ENCODE measurements at regions not wholly inside any gene's neighbourhood (a gene's known extent, or its start where the extent isn't known, plus 50 kb on each side); places are given as distances from the start of the nearest gene placed in this dataset.
"Not testable (repeated sequence)": the region's sequence is repeated elsewhere in the genome, so short reads cannot be mapped to it uniquely, and the experiment has no call there.

DNA sequence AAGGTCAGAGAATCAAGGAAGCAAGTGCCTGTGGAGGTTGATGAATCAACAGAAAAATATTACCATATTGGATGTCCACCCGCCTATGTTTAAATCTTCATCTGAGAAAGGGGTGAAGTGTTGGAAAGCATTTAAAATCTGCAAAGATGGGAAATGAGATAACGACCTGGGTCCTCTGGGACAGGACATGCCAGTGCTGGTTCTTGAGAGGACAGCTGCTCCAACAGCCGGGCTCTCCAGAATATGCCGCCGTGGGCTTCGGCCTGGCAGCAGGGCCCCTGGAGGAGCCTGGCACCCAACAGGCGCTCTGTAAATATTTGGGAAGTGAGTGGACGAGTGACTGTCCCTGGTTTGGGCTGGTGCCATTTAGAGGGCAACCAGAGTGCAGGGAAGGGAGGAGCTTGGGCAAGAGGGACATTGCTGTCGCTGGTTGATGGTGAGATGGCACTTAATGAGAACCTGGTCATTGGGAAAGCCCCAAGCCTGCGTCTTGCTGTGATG, 129.9 kb downstream of the KCNA5 start:
- Histone ChIP-seq H3K27ac (peak overlapping the region in 1 of 2 donors; percentile 52), H3K4me3 (no peak overlapping the region)
- TF ChIP-seq, protein P1, sequence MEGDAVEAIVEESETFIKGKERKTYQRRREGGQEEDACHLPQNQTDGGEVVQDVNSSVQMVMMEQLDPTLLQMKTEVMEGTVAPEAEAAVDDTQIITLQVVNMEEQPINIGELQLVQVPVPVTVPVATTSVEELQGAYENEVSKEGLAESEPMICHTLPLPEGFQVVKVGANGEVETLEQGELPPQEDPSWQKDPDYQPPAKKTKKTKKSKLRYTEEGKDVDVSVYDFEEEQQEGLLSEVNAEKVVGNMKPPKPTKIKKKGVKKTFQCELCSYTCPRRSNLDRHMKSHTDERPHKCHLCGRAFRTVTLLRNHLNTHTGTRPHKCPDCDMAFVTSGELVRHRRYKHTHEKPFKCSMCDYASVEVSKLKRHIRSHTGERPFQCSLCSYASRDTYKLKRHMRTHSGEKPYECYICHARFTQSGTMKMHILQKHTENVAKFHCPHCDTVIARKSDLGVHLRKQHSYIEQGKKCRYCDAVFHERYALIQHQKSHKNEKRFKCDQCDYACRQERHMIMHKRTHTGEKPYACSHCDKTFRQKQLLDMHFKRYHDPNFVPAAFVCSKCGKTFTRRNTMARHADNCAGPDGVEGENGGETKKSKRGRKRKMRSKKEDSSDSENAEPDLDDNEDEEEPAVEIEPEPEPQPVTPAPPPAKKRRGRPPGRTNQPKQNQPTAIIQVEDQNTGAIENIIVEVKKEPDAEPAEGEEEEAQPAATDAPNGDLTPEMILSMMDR (IDR thresholded peaks at IDR 0.05), result no peak
- no peak for DNase-seq (ENCODE audit: low spot score)

DNA sequence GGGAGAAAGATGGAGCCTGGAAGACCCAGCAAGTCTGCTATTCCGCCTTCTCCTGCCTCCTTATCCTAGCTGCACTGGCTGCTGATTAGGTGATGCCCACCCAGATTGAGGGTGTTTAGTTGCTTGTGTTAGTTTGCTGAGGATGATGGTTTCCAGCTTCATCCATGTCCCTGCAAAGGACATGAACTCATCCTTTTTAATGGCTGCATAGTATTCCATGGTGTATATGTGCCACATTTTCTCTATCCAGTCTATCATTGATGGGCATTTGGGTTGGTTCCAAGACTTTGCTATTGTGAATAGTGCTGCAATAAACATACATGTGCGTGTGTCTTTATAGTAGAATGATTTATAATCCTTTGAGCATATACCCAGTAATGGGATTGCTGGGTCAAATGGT, 131.7 kb downstream of the KCNA5 start:
- H3K4me3 ChIP-seq; DNase-seq (ENCODE audit: low spot score); H3K27ac ChIP-seq: not testable (repeated sequence)

DNA sequence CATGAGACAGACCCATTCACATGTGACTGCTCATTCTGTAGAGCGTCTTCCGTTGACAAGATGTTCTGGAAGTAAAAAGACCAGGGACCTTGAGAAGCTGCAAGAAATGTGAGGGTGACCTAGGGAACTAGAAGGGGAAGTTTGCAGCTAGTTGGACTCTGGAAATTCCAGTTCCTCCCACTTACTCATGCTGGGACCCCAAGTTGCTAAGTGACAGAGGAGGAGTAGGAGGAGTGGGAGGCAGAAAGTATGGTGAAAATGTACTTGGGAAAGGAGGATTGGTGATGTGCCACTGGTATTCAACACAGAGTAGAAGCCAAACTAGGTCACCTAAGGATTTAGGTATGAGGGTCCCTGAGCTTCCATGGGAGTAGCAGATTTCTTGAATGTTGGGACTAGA, 132.4 kb downstream of the KCNA5 start:
- Histone ChIP-seq H3K27ac (no peak overlapping the region), H3K4me3 (no peak overlapping the region)
- TF ChIP-seq, protein P1 (IDR thresholded peaks at IDR 0.05), result no peak
- DNase-seq (ENCODE audit: low spot score), result no peak

DNA sequence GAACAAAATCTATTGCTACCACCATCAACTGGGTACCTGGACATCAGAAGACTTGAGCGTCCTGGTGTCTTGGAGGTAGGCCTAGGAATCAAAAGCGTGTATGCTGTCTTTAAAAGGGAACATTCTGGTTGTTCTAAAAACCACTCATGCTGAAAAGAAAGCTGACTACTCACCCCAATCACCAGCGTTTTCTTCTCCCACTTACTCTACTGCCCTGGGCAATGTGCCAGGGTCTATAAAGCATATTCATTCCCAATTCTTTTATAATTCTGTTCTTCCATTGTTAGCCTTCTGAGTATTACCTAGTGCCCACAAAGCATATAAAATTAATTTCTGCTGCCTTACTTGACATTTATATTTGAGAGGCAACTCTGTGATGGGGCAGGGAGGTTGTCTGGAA, 133.4 kb downstream of the KCNA5 start:
- no peak for DNase-seq (ENCODE audit: low spot score)
- TF ChIP-seq, protein P1 (IDR thresholded peaks at IDR 0.05), result no peak
- no peak overlapping the region for H3K4me3 ChIP-seq

DNA sequence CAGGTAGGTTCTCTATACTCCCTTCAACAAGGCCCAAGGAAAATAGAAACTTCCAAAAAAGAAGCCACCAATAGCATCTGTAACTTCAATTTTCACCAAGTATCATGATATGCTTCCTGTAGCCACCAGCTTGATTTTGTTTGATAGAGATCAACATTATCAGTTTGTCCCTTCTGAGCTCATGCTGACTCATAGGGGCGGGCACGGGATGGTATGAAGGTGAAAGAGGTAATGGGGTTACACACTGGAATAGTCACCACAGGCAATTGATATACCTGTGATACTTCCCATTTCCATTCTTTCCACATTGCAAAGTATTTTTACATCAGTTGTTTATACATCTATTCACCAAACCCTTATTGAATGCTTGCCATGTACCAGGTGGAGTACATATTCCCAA, 134.1 kb downstream of the KCNA5 start:
- TF ChIP-seq, protein P1 (IDR thresholded peaks at IDR 0.05), result no peak
- H3K27ac ChIP-seq, result no peak overlapping the region
- no peak for DNase-seq (ENCODE audit: low spot score)
- no peak overlapping the region for H3K4me3 ChIP-seq

More for the DNA sequence above, 133.4 kb downstream of the KCNA5 start:
- no peak overlapping the region for H3K27ac ChIP-seq

DNA sequence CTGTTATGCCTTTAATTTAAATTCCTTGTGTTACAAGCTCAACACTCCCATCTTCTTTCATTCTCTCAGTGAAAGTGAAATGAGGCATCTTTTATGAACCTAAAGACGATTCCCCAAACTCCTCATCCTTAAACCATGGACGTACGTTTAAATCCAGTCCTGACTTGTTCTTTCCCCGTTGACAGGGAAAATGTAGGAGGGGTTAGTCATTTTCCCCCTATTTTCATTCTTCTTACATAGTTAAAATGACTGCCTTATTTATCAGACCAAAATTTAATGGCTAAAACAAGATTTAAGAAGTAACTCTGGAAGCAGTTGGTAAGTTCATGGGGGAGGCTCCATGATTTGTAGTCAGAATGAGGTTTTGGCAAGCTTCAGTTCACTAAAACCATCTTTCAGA, 134.9 kb downstream of the KCNA5 start:
- Histone ChIP-seq H3K4me3 (no peak overlapping the region), H3K27ac (no peak overlapping the region)
- DNase-seq (ENCODE audit: low spot score), result no peak
- TF ChIP-seq, protein P1 (IDR thresholded peaks at IDR 0.05), result no peak

DNA sequence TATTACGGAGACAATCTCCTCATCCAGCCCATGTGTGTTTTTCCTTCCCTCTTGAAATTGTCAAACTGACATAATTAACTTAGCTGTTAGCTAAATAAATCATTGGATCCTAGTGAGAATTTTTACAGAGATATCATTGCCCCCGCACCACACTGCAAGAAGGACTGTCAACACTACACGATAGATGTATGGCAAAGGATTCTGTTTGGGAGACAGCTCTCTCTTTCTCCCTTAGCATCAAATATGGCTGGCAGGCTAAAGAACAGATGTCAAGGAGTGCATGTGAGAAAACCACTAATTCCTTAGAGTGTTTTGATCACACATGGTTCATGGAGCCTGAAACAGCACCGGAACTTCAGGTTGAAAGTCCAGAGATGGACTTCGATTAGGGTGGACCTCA, 136.8 kb downstream of the KCNA5 start:
- TF ChIP-seq, protein P1 (IDR thresholded peaks at IDR 0.05), result no peak
- no peak overlapping the region for H3K4me3 ChIP-seq
- no peak overlapping the region for H3K27ac ChIP-seq
- DNase-seq (ENCODE audit: low spot score), result no peak

DNA sequence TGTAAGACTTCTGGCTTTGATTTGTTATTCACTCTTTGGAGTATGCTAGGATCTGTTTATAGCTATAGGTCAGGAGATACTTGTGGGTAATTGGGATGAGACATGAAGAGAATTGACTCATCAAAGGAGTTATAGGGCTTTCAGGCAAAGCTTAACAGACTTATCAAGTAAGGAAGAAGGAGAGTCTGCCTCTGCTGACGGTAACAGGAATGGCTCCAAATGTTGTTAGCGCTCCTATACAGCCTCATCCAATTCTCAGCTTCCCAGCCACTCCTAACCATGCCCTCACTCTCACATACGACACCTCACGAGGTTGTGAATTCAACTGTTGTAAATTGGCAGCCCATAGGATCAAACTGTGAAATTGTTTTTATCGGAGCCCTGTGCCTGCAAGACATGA, 140.5 kb downstream of the KCNA5 start:
- TF ChIP-seq, protein P1 (IDR thresholded peaks at IDR 0.05), result no peak
- no peak overlapping the region for H3K27ac ChIP-seq

More for the DNA sequence above, 140.5 kb downstream of the KCNA5 start:
- H3K4me3 ChIP-seq, result no peak overlapping the region
- DNase-seq (ENCODE audit: low spot score), result no peak
